ENCODE measurements at regions not wholly inside any gene's neighbourhood (a gene's known extent, or its start where the extent isn't known, plus 50 kb on each side); places are given as distances from the start of the nearest gene placed in this dataset.
A peak's percentile ranks its signal among the peaks of the same experiment; 100 is the strongest.

DNA sequence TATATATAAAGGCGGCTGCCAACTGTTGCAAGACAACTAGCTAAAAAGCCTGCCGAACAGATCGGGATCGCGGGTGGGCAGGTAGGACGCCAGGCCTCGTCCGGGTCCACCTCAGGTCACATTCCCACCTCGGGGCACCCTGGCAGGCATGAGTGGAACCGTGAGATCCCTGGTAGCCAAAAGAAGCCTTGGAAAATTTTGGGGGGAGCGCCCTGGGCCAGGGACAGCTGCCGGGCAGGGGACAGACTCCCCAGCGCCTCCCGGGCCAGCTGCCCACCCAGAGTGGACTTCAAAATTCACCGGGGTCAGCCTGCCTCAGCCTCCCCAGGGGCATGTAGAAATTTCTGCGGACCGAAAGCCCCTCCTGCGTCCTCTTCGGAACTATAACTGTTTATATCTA is 760.9 kb downstream of the KCNJ18 start:
- DNase-seq = no peak

DNA sequence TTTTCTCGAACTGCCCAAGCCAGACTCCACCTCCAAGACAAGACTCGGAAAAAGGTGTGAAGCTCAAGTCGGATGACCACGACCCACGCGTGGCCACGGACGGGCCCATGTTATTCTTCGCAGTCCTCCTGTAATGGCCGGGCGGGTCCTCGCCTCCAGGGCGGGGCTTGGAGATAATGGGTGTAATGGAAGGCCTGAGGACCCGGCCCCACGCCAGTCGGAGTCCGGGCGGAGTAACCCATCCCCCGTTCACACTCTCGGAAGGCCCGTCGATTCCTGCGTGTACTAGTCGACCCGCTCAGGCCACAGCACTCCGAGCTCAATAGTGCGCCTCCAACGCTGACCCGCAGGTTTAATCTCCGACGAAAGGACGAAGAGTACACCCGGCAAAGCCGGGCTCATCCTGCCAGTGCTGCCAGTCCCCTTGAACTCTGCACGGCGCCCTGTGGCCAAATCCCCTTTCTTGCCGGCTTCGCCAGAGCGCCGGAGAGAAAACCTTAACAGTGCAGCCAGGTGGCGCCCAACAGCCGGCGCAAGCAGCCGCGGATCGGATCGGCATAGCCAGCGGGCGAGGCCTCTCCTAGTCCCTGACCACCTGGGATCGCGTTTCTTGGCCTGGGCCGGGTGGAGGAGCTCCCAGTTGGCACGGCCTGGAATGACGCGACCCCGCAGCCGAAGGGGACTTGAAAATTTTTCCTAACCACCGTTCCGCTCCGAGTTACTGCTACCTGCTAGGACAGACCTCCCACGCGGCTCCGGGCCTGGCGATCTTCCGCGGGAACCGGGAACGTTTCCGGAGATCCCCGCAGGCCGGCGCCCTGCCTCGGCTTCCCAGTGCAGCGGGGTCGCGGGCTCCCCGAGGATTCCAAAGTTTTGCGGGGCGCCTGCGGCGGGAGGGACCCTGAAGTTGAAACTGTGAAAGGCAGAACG is 762.0 kb downstream of the KCNJ18 start:
- no peak for DNase-seq

DNA sequence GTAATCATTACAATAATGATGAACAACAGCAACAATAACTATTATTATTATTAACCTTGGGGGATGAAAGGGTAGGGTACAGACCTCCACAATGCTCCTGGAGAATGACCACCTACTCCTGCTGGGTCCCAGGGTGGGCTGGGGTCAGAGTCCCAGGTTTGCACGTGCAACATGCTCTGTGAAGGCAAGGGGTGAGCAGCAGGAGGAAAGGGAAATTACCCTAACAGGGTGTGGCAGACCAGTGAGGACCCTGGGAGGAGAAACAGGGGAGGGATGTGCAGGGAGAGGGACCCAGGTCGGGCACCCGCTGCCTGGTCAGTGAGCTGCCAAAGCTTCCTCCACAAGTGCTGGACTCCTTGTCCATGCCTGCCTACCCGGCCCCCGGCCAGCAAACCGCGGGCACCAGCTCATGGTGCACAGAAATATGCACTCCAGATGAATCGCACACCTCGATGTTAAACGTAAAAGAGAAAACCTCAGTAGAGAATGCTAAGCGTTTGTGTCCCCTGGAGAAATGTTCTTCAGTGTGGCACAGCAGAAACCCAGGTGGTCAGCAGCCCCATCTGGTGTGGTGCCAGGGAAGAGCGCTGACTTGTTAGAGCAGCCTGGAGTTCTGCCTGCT is 767.1 kb downstream of the KCNJ18 start:
- no peak for DNase-seq

- no peak for DNase-seq
These were observed 767.6 kb downstream of the KCNJ18 start for GRCh38 chr17:22459953-22460350.

GRCh38 chr17:22460461-22461063 is 768.2 kb downstream of the KCNJ18 start:
- DNase-seq = no peak

GRCh38 chr17:22461460-22462145 is 769.3 kb downstream of the KCNJ18 start:
- DNase-seq = no peak

DNA sequence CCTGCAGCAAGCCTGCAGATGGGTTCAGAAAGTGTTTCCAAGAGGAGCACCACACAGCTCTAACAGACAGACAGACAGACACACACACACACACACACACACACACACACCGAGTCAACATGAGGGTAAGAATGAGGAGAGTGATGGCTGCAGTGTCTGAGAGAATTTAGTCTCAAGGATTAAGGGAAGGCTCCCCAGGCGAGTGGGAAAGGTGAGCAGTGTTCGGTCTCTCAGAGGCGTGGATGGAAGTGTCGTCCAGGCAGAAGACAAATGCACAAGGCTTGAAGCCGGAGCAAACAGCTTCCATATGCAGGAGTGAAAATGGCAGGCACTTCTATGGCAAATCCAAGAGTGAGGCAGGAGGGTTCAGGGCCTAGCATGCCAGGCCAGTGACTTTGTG is 770.1 kb downstream of the KCNJ18 start:
- DNase-seq = no peak

GRCh38 chr17:22463110-22463850 is 771.0 kb downstream of the KCNJ18 start:
- no peak for DNase-seq

DNA sequence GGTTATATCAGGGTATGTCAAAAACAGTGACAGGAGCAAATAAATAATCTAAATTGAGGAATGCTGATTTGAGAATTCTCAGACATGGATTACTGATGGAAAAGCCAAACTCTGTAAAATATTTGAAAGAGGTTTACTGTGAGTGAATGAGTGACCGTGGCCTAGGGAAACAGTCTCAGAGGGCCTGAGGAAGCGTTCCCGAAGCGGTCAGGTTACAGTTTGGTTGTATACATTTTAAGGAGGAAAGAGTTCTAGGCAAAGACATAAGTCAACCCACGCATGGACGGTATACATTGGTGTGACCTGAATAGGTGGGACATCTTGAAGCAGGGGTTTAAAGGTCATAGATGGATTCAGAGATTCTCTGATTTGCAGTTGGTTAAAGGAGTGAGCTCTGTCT is 771.7 kb downstream of the KCNJ18 start:
- DNase-seq = no peak

DNA sequence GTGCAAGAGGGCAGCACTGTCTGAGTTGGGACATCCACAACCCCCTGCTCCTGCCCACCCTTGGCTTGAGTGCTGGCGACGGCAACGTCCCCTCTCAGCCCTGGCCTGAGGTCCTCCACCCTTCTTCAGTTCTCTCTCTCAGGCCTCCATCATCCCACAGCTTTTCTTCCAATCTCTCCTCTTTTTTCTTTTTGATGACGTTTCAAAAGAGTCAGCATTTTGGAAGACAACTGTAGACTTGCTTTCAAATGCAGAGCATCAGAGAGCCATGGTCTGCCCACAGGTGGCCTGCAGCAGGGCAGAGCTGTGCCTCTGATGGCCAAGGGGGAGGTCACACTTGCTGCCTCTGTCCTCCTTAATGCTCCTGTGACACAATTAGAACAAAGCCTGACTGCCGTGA is 775.4 kb downstream of the KCNJ18 start:
- peak; percentile 20 for DNase-seq

DNA sequence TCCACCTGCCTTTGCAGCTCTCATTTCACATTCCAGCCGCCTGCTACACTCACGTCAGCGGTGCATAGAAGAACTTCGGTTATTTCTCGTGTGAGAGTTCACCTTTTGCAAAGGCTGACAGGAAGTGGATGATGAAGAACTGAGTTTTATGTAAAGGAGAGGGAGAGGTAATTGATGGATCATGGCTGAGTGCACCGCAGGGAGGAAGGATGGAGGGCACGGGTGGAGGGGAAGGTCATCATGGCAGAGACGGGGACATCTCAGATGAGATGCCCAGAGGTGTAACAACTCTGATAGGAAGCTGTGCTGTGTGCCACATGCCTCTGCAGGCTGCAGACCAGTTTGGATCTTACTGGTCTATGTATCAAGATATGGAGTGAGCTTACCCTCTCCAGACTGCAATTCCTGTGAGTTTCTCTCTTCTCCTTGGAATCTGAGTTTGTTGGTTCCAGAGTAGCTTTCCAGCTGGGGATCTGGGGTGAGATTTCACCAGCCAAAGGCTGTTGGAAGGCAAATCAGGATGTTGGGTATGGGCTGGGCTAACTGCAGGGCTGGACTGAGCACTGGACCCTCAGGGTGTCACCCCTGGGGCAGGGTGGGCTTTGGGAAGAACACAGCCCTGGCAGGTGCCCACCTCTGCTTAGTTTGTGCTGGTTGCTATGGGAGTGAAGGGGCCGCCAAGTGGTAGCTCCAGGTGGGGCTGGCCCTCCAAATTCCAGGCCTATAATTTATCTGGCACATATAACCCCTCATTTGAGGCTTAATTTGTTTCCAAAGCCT is 777.0 kb downstream of the KCNJ18 start:
- no peak for DNase-seq

DNA sequence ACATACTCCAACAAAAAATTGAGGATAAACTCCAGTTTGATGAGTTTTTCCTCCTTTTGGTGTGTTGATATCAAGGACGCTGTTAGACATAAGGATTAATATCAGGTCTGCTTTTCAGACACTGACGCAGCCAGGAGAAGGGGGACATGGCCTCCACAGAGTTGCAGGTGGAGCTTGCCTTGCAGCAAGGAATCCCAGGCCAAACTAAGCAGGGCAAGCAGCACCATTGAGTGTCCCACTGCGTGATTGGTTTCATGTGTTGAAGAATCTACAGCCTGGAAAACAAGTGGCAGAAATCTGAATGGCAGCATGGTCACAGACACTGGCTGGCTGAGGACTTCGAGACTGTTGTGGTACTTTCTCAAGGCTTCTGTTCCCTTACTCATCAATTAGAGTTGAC is 777.6 kb downstream of the KCNJ18 start:
- no peak for DNase-seq

DNA sequence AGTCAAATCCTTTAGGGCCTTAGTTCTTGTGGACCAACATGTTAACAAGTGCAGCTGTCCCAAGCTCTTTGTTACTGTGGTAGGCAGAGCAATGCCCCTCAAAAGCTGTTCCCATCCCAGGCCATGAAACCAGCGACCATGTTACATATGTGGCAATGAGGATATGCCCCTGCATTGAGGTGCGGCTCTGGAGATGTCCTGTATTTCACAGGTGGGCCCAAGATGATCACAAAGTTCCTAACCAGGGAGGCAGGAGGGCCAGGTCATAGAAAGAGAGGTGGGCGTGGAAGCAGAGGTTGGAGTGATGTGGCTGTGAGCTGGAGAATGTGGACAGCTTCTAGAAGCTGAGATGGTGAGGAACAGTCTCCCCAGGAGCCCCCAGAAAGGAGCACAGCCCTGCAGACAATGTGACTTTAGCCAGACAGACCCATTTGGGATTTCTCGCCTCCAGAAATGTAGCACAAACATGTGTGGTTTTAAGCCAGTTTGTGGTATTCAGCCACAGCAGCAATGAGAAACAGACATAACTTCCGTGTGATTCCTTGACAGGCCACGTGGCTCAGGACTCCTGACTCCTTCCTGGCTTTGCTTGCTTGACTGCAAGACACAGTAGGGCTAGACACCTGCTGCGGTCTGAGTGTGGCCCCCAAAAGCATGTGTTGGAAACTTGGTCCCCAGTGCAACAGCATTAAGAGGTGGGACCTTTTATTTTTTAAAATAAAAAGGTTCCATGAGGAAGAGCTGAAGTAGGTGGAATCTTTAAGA is 778.3 kb downstream of the KCNJ18 start:
- no peak for DNase-seq

- DNase-seq = no peak
These were observed 792.5 kb downstream of the KCNJ18 start for GRCh38 chr17:22484826-22485225.

DNA sequence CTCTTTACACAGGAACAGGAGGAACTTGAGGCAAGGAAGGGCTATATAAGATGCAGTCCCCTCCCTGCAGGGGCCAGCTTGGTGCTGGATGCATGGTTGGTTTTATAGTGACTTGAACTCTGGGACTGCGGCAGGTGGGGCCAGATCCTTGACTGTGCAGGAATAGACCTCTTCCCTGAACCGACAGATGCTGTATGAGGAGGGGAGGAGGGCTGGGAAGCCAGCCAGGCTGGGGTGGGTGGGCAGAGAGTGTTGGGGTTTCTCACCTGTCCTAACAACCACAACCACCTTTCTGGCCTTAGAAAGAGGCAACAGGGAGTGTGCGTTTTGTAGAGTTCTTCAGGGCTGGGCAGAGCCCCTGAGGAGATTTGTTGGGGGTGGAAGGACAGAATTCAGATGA is 798.1 kb downstream of the KCNJ18 start:
- no peak for DNase-seq

GRCh38 chr17:22492331-22492730 is 800.0 kb downstream of the KCNJ18 start:
- no peak for DNase-seq

DNA sequence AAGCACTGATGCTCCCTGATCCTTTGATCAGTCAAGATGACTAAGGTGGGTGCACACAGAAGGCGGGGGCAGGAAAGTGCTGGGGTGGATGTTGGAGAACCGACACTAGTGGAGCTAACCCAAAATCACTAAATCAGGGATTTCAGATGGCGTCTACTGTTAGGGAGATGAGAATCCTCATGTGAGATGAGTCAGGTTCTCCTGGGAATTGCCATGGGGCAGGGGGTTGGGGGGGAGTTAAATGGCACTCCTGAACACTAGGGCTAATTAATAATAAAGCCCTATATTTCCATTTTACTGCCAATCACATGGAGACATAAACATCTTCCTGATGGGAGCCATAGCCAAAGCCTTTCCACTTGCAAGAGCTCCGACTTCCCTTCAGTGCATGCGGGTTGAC is 804.1 kb downstream of the KCNJ18 start:
- no peak for DNase-seq

DNA sequence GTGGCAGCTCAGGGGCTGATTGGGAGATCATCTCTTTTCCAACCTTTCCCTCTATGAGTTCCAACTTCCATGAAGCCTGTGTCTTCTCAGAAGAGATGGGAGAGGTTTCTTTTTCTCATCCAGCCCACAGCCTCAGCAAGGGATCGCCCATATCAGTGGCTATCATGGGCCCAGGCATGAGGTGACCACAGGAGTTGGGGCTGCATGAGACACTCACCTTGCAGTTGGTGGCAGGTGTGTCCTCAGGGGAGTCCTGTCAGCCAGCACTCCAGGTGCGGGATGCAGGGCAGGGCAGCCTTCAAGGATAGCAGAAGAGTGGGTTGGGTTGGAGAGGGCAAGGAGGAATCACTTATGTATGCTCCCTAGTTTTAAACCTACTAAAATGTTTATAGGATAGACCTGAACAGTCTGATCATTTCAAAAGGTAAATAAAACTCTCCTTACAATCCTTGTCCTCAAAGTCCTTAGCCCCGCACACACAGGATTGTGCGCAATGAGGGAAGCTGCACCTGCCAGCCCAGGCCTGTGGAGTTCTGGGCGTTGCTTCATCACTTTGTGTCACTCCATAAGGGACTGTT is 811.1 kb downstream of the KCNJ18 start:
- no peak for DNase-seq

DNA sequence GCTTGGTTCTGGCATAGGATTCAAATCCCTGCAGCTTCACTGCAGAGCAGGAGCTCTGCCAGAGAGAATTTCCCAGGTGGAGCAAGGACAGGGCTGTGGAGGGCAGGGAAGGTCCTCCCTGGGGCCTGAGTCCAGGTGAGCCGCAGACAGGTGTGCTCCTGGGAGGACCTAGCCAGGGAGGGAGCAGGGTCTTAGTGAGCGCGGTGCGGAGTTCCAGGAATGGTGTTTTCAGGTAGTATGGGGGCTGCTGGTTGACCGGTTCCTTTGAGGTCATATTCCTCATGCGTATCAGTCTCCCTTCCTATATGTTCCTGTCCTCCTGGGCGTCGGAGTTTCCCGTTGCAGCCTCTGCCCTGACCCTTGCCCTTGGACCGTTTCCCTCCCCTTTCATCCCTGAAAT is 813.3 kb downstream of the KCNJ18 start:
- no peak for DNase-seq

- DNase-seq = no peak
These were observed 813.9 kb downstream of the KCNJ18 start for GRCh38 chr17:22506231-22506630.

GRCh38 chr17:22506861-22507260 is 814.5 kb downstream of the KCNJ18 start:
- DNase-seq = no peak

Data from islet precursor cell (in vitro differentiated cells).